Liver (tissue), 3 donors: ENCODE measurements at regions not wholly inside any gene's neighbourhood (a gene's known extent, or its start where the extent isn't known, plus 50 kb on each side); places are given as distances from the start of the nearest gene placed in this dataset.

ENCODE experiments used
- EGR1 ChIP-seq, 2 donors: IDR thresholded peaks; 2 replicates each; pipeline ENCODE4 v1.6.1; 2016 to 2018; ENCODE audit warnings: antibody characterized with exemption in 2 of 2, low read depth in 2 of 2
- GABPA ChIP-seq, 2 donors: IDR thresholded peaks in 1 of 2; conservative IDR thresholded peaks in 1 of 2; 2 replicates each; pipeline ENCODE4 v1.6.1; 2016; ENCODE audit warnings: antibody characterized with exemption in 2 of 2, mild to moderate bottlenecking in 1 of 2, moderate library complexity in 1 of 2
- JUND ChIP-seq, 2 donors: IDR thresholded peaks; 2 replicates each; pipeline ENCODE4 v1.6.1; 2016; ENCODE audit warnings: antibody characterized with exemption in 2 of 2
- RAD21 ChIP-seq, 2 donors: IDR thresholded peaks; 2 replicates each; pipeline ENCODE4 v1.6.1; 2016; ENCODE audit warnings: antibody characterized with exemption in 2 of 2, mild to moderate bottlenecking in 2 of 2
- REST ChIP-seq: IDR thresholded peaks from 2 replicates; pipeline ENCODE4 v1.6.1; 2016; ENCODE audit warnings: antibody characterized with exemption, mild to moderate bottlenecking
- SP1 ChIP-seq: IDR thresholded peaks from 2 replicates; pipeline ENCODE4 v1.6.1; 2018; ENCODE audit warnings: antibody characterized with exemption, mild to moderate bottlenecking
- TAF1 ChIP-seq: conservative IDR thresholded peaks from 2 replicates; pipeline ENCODE4 v1.6.1; 2016; ENCODE audit warnings: antibody characterized with exemption, mild to moderate bottlenecking
- YY1 ChIP-seq: IDR thresholded peaks from 2 replicates; pipeline ENCODE4 v1.6.1; 2016; ENCODE audit warnings: antibody characterized with exemption, mild to moderate bottlenecking
- ZBTB33 ChIP-seq: IDR thresholded peaks from 2 replicates; pipeline ENCODE4 v1.6.1; 2016; ENCODE audit warnings: antibody characterized with exemption
- TF ChIP-seq, protein P1 (sequence below): fragments of 150-350 bp; IDR thresholded peaks from 2 replicates; pipeline ENCODE4 v1.5.1; 2017; ENCODE audit warnings: improper control_type of control experiment, low read depth, low read length; ENCODE audit not compliant: missing input control
- donor health status: healthy.
- donor health status: healthy.

DNA sequence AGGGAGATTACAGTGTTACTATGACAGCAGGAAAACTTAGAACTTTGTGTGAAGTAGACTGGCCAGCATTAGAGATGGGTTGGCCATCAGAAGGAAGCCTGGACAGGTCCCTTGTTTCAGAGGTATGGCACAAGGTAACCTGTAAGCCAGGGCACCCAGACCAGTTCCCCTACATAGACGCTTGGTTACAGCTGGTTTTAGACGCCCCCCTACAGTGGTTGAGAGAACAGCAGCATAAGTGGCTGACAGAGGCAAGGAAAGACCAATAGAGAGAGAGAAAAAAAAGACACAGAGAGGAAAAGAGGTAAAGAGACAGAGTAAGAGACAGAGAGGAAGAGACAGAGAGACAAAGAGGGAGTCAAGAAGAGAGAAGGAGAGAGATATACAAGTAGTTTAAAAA lies 144.5 kb downstream of the GC start:
- TF ChIP-seq REST (no peak), ZBTB33 (no peak), TAF1 (no peak), RAD21 (IDR thresholded peaks at IDR 0.05) (no peak), SP1 (no peak), JUND (IDR thresholded peaks at IDR 0.05) (no peak), GABPA (IDR thresholded peaks at IDR 0.05 in 1 of 2, conservative IDR thresholded peaks at IDR 0.05 in 1 of 2) (no peak), YY1 (no peak), EGR1 (IDR thresholded peaks at IDR 0.05; ENCODE audit: low read depth in 2 of 2) (no peak)
- TF ChIP-seq, protein P1, sequence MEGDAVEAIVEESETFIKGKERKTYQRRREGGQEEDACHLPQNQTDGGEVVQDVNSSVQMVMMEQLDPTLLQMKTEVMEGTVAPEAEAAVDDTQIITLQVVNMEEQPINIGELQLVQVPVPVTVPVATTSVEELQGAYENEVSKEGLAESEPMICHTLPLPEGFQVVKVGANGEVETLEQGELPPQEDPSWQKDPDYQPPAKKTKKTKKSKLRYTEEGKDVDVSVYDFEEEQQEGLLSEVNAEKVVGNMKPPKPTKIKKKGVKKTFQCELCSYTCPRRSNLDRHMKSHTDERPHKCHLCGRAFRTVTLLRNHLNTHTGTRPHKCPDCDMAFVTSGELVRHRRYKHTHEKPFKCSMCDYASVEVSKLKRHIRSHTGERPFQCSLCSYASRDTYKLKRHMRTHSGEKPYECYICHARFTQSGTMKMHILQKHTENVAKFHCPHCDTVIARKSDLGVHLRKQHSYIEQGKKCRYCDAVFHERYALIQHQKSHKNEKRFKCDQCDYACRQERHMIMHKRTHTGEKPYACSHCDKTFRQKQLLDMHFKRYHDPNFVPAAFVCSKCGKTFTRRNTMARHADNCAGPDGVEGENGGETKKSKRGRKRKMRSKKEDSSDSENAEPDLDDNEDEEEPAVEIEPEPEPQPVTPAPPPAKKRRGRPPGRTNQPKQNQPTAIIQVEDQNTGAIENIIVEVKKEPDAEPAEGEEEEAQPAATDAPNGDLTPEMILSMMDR, result no peak
